ENCODE measurements at regions not wholly inside any gene's neighbourhood (a gene's known extent, or its start where the extent isn't known, plus 50 kb on each side); places are given as distances from the start of the nearest gene placed in this dataset.
A peak's percentile ranks its signal among the peaks of the same experiment; 100 is the strongest.

DNA sequence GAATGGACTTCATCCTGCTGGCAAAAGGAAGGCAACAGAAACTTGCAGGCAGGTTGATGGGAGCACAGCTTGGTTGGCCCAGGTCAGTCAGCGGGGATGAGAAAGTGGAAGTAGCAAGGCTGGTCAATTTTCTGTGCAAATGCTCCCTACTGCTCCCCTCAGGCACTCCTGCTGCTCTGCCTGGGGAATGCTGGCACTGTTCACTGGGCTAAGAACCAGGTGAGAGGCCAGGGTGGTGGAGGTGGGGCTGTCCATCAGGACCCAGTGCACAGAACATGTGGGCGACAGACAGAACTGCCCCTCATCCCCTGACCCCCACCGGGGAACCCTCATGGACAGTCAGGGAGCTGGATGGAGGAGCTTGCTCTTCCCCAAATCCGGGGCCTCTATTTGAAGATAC is 593.1 kb downstream of the IRX1 start:
- DNase-seq (no peak), FAIRE-seq (no peak)
- no peak overlapping the region for H3K9ac ChIP-seq (ENCODE audit: low read length in 3 of 3)
- TF ChIP-seq, protein P1, sequence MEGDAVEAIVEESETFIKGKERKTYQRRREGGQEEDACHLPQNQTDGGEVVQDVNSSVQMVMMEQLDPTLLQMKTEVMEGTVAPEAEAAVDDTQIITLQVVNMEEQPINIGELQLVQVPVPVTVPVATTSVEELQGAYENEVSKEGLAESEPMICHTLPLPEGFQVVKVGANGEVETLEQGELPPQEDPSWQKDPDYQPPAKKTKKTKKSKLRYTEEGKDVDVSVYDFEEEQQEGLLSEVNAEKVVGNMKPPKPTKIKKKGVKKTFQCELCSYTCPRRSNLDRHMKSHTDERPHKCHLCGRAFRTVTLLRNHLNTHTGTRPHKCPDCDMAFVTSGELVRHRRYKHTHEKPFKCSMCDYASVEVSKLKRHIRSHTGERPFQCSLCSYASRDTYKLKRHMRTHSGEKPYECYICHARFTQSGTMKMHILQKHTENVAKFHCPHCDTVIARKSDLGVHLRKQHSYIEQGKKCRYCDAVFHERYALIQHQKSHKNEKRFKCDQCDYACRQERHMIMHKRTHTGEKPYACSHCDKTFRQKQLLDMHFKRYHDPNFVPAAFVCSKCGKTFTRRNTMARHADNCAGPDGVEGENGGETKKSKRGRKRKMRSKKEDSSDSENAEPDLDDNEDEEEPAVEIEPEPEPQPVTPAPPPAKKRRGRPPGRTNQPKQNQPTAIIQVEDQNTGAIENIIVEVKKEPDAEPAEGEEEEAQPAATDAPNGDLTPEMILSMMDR (IDR thresholded peaks at IDR 0.05; ENCODE audit: borderline replicate concordance, extremely low read depth, insufficient read depth), result no peak
- H3K27ac ChIP-seq (ENCODE audit: low read depth in 2 of 2, low read length in 2 of 2), result no peak overlapping the region
- intact Hi-C loops (cut with DNase I), result no loop called here
- no peak overlapping the region for H3K4me3 ChIP-seq (ENCODE audit: low read length in 3 of 3)
- H3K4me1 ChIP-seq (ENCODE audit: control insufficient read depth in 2 of 3, insufficient read depth in 2 of 3, low read depth in 1 of 3, low read length in 3 of 3), result no peaks in the 10 kb centered on the region
- H3K27me3 ChIP-seq (ENCODE audit: control insufficient read depth, insufficient read depth, low read length), result no peaks in the 10 kb centered on the region
- peaks cover 0 to 3% (median 0%) of the 10 kb centered on the region in 3 donors for H3K9me3 ChIP-seq (ENCODE audit: control insufficient read depth in 2 of 3, insufficient read depth in 1 of 3, low read length in 3 of 3)
- H3K36me3 ChIP-seq (ENCODE audit: control insufficient read depth in 2 of 3, insufficient read depth in 3 of 3, low read length in 3 of 3), result no peaks in the 10 kb centered on the region

DNA sequence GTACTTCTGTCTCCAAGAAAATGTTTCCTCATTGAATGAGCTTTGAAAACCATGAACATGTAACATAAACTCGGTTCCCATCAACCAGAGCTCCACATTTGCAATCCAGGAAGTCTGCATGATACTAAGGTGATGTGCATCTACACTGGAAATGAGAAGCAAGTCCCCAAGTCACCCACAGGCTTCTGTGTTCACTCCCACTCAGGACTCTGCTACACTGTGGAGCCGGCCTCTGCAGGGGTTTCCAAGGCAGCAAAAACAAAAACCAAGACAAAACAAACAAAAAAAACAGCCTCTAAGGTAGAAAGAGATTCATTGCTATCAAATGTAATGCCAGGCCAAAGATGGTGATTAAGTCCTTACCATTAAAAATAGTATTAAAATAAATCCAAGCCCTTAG is 593.7 kb downstream of the IRX1 start:
- Histone ChIP-seq H3K4me1 (ENCODE audit: control insufficient read depth in 2 of 3, insufficient read depth in 2 of 3, low read depth in 1 of 3, low read length in 3 of 3) (no peaks in the 10 kb centered on the region), H3K36me3 (ENCODE audit: control insufficient read depth in 2 of 3, insufficient read depth in 3 of 3, low read length in 3 of 3) (no peaks in the 10 kb centered on the region), H3K27me3 (ENCODE audit: control insufficient read depth, insufficient read depth, low read length) (no peaks in the 10 kb centered on the region), H3K9me3 (ENCODE audit: control insufficient read depth in 2 of 3, insufficient read depth in 1 of 3, low read length in 3 of 3) (peaks cover 0 to 3% (median 0%) of the 10 kb centered on the region in 3 donors), H3K9ac (ENCODE audit: low read length in 3 of 3) (no peak overlapping the region), H3K27ac (ENCODE audit: low read depth in 2 of 2, low read length in 2 of 2) (no peak overlapping the region), H3K4me3 (ENCODE audit: low read length in 3 of 3) (no peak overlapping the region)
- TF ChIP-seq, protein P1 (IDR thresholded peaks at IDR 0.05; ENCODE audit: borderline replicate concordance, extremely low read depth, insufficient read depth), result no peak
- intact Hi-C loops (cut with DNase I), result no loop called here
- DNase-seq (peak in 3 of 5 donors; percentile 60 to 70 (median 67)), FAIRE-seq (no peak)

DNA sequence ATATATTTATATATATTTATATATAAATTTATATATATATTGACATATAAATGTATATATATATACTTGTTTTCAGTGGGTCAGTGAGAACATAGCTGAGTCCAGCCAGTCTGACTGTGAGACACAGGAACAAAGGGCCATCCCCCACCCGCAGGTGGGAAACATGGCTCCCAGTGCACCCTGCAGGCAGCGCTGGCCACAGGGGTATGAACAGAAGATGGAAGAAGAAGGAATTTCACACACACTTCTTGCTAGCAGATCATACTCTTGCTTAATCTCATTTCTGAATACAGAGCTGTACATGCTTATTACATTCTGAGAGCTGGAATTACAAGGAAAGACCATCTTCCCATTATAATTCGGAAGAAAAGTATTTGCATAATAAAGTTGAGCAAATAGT is 595.4 kb downstream of the IRX1 start:
- FAIRE-seq, result no peak
- TF ChIP-seq, protein P1 (IDR thresholded peaks at IDR 0.05; ENCODE audit: borderline replicate concordance, extremely low read depth, insufficient read depth), result no peak
- DNase-seq, result peak in 4 of 5 donors; percentile 24 to 62 (median 54)
- intact Hi-C loops (cut with DNase I), result no loop called here
- no peaks in the 10 kb centered on the region for H3K36me3 ChIP-seq (ENCODE audit: control insufficient read depth in 2 of 3, insufficient read depth in 3 of 3, low read length in 3 of 3)
- no peaks in the 10 kb centered on the region for H3K27me3 ChIP-seq (ENCODE audit: control insufficient read depth, insufficient read depth, low read length)
- no peaks in the 10 kb centered on the region for H3K9me3 ChIP-seq (ENCODE audit: control insufficient read depth in 2 of 3, insufficient read depth in 1 of 3, low read length in 3 of 3)
- no peak overlapping the region for H3K9ac ChIP-seq (ENCODE audit: low read length in 3 of 3)
- no peak overlapping the region for H3K27ac ChIP-seq (ENCODE audit: low read depth in 2 of 2, low read length in 2 of 2)
- no peak overlapping the region for H3K4me3 ChIP-seq (ENCODE audit: low read length in 3 of 3)
- no peaks in the 10 kb centered on the region for H3K4me1 ChIP-seq (ENCODE audit: control insufficient read depth in 2 of 3, insufficient read depth in 2 of 3, low read depth in 1 of 3, low read length in 3 of 3)

DNA sequence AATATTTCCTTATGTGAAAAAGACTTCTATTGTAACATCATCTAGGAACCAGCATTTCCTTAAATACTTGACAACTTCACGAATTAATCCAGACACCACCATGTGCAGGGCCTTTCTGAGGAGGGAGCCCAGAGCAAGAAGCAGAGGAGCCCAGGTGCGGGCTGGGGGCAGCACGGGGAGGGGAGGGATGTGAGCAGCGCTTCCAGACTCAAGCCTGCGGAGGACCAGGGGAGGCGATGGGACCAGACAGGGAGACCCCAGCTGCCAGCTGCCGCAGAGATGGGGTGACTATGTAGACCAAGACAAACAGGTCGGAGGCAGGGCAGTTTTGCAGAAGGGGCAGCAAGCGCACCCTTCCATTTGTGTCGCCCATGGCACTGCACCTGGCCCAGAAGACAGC is 596.1 kb downstream of the IRX1 start:
- H3K36me3 ChIP-seq (ENCODE audit: control insufficient read depth in 2 of 3, insufficient read depth in 3 of 3, low read length in 3 of 3), result no peaks in the 10 kb centered on the region
- H3K4me1 ChIP-seq (ENCODE audit: control insufficient read depth in 2 of 3, insufficient read depth in 2 of 3, low read depth in 1 of 3, low read length in 3 of 3), result no peaks in the 10 kb centered on the region
- no peak overlapping the region for H3K27ac ChIP-seq (ENCODE audit: low read depth in 2 of 2, low read length in 2 of 2)
- DNase-seq, result no peak
- TF ChIP-seq, protein P1 (IDR thresholded peaks at IDR 0.05; ENCODE audit: borderline replicate concordance, extremely low read depth, insufficient read depth), result no peak
- H3K9ac ChIP-seq (ENCODE audit: low read length in 3 of 3), result no peak overlapping the region
- no peaks in the 10 kb centered on the region for H3K27me3 ChIP-seq (ENCODE audit: control insufficient read depth, insufficient read depth, low read length)
- intact Hi-C loops (cut with DNase I), result no loop called here
- FAIRE-seq, result no peak
- H3K9me3 ChIP-seq (ENCODE audit: control insufficient read depth in 2 of 3, insufficient read depth in 1 of 3, low read length in 3 of 3), result no peaks in the 10 kb centered on the region
- H3K4me3 ChIP-seq (ENCODE audit: low read length in 3 of 3), result no peak overlapping the region

All from kidney (tissue), 13 donors.